H1 (cell line): ENCODE measurements at regions not wholly inside any gene's neighbourhood (a gene's known extent, or its start where the extent isn't known, plus 50 kb on each side); places are given as distances from the start of the nearest gene placed in this dataset.

Experiments
- CTCF ChIA-PET: fragments of 300-600 bp; sonication (Branson Sonifier 250); formaldehyde crosslinking; loops from one replicate; lab custom pipeline; 2021; ENCODE audit not compliant: partially characterized antibody; lab: Charles Lee
- POLR2A ChIA-PET: fragments of 300-600 bp; sonication (Branson Sonifier 250); formaldehyde crosslinking; loops from one replicate; lab custom pipeline; 2021; ENCODE audit warnings: inconsistent platforms; ENCODE audit not compliant: partially characterized antibody; lab: Charles Lee
- DNase-seq, 2 experiments: peaks; one replicate each; pipeline versions ENCODE4 v3.0.0 to v3.0.0-alpha.2; 2010 to 2022; ENCODE audit warnings: low spot score in 2 of 2, low read depth in 1 of 2, mixed read lengths in 1 of 2
- FAIRE-seq: peaks from 2 replicates; lab custom pipeline; 2011; peaks lifted over from hg19 to GRCh38; lab: Jason Lieb, UNC
- H2AFZ ChIP-seq: 2 replicates; pipeline ENCODE4 v1.8.1; 2012; ENCODE audit warnings: low read length, inconsistent platforms
- H2AK5ac ChIP-seq: 2 replicates; pipeline ENCODE4 v1.6.1; 2013; ENCODE audit warnings: low read depth, low read length
- H2BK120ac ChIP-seq: replicated peaks from 2 replicates; pipeline ENCODE3; 2013; ENCODE audit warnings: low read depth, low read length, inconsistent platforms
- H2BK12ac ChIP-seq: 2 replicates; pipeline ENCODE4 v1.6.1; 2013; ENCODE audit warnings: low read depth, low read length
- H2BK15ac ChIP-seq: 2 replicates; pipeline ENCODE4 v1.6.1; 2013; ENCODE audit warnings: low read length
- H2BK20ac ChIP-seq: 2 replicates; pipeline ENCODE4 v1.6.1; 2013; ENCODE audit warnings: low read length
- H2BK5ac ChIP-seq: 2 replicates; pipeline ENCODE4 v1.6.1; 2013; ENCODE audit warnings: low read depth, low read length
- H3K14ac ChIP-seq: 2 replicates; pipeline ENCODE4 v1.6.1; 2013; ENCODE audit warnings: inconsistent platforms; ENCODE audit not compliant: insufficient read length
- H3K18ac ChIP-seq: 2 replicates; pipeline ENCODE4 v1.6.1; 2013; ENCODE audit warnings: low read length; ENCODE audit errors: extremely low read depth
- H3K23ac ChIP-seq: 2 replicates; pipeline ENCODE4 v1.6.1; 2013; ENCODE audit warnings: inconsistent platforms; ENCODE audit not compliant: insufficient read length
- H3K23me2 ChIP-seq: 2 replicates; pipeline ENCODE4 v1.6.1; 2013; ENCODE audit warnings: low read depth, low read length
- H3K27ac ChIP-seq: 2 replicates; pipeline ENCODE4 v1.6.1; 2011; ENCODE audit warnings: low read depth, low read length, inconsistent platforms
- H3K27me3 ChIP-seq, 4 experiments: replicated peaks in 1 of 4; 1 replicate in 1 of 4; 2 replicates in 3 of 4; pipeline versions ENCODE4 v1.6.1 to v1.8.1; 2011 to 2013; ENCODE audit warnings: low read length in 3 of 4, mild to moderate bottlenecking in 3 of 4, inconsistent platforms in 2 of 4, mixed read lengths in 2 of 4, moderate library complexity in 1 of 4; ENCODE audit not compliant: control insufficient read depth in 3 of 4, insufficient read depth in 3 of 4; ENCODE audit errors: extremely low read depth in 1 of 4
- H3K36me3 ChIP-seq, 4 experiments: 2 replicates each; pipeline versions ENCODE4 v1.6.1 to v1.8.1; 2011 to 2013; ENCODE audit warnings: mild to moderate bottlenecking in 4 of 4, low read length in 3 of 4, moderate library complexity in 2 of 4, control low read depth in 1 of 4, inconsistent platforms in 1 of 4; ENCODE audit not compliant: insufficient read depth in 4 of 4, control insufficient read depth in 2 of 4
- H3K4ac ChIP-seq: replicated peaks from 2 replicates; pipeline ENCODE3; 2013; ENCODE audit warnings: low read length, low read depth, mixed read lengths, inconsistent platforms; ENCODE audit not compliant: insufficient read length
- H3K4me1 ChIP-seq, 4 experiments: replicated peaks in 1 of 4; 1 replicate in 1 of 4; 2 replicates in 3 of 4; pipeline versions ENCODE4 v1.6.1 to v1.8.1; 2011 to 2013; ENCODE audit warnings: low read length in 3 of 4, inconsistent platforms in 2 of 4, mixed read lengths in 1 of 4; ENCODE audit not compliant: insufficient read depth in 4 of 4, control insufficient read depth in 3 of 4
- H3K4me2 ChIP-seq, 2 experiments: 2 replicates each; pipeline versions ENCODE4 v1.6.1 to v1.8.1; 2011 to 2013; ENCODE audit warnings: low read depth in 2 of 2, low read length in 2 of 2, control low read depth in 1 of 2, inconsistent platforms in 1 of 2, mild to moderate bottlenecking in 1 of 2; ENCODE audit not compliant: insufficient read depth in 1 of 2
- H3K4me3 ChIP-seq, 4 experiments: fragments of 200-600, 300-600 bp in 1 of 4; sonication (generic), shearing (Covaris generic), sonication (Bioruptor Twin) in 1 of 4; 2 replicates each; pipeline versions ENCODE4 v1.5.1 to v1.8.1; 2011 to 2016; ENCODE audit warnings: low read length in 4 of 4, low read depth in 3 of 4, control low read depth in 2 of 4, inconsistent platforms in 2 of 4, mild to moderate bottlenecking in 2 of 4, mixed read lengths in 1 of 4, moderate library complexity in 1 of 4; ENCODE audit not compliant: insufficient read depth in 2 of 4; ENCODE audit errors: extremely low read depth in 1 of 4
- H3K56ac ChIP-seq: replicated peaks from 2 replicates; pipeline ENCODE3; 2013; ENCODE audit warnings: low read depth, mild to moderate bottlenecking, mixed read lengths, low read length, inconsistent platforms; ENCODE audit not compliant: insufficient read length
- H3K79me1 ChIP-seq: 2 replicates; pipeline ENCODE4 v1.6.1; 2013; ENCODE audit warnings: low read depth, low read length, control low read depth
- H3K79me2 ChIP-seq, 2 experiments: 2 replicates each; pipeline versions ENCODE4 v1.6.1 to v1.8.1; 2012 to 2013; ENCODE audit warnings: low read length in 2 of 2, mild to moderate bottlenecking in 2 of 2, inconsistent platforms in 1 of 2; ENCODE audit not compliant: insufficient read depth in 2 of 2, control insufficient read depth in 1 of 2
- H3K9ac ChIP-seq, 4 experiments: replicated peaks in 1 of 4; 1 replicate in 1 of 4; 2 replicates in 3 of 4; pipeline versions ENCODE4 v1.6.1 to v1.8.1; 2011 to 2013; ENCODE audit warnings: low read depth in 3 of 4, low read length in 3 of 4, control low read depth in 2 of 4, mild to moderate bottlenecking in 2 of 4, moderate library complexity in 2 of 4, inconsistent platforms in 1 of 4; ENCODE audit errors: extremely low read depth in 1 of 4
- H3K9me3 ChIP-seq, 2 experiments: 2 replicates each; pipeline versions ENCODE4 v1.6.1 to v1.8.1; 2012 to 2013; ENCODE audit warnings: mild to moderate bottlenecking in 2 of 2, moderate library complexity in 2 of 2, control low read depth in 1 of 2, inconsistent platforms in 1 of 2, low read depth in 1 of 2, low read length in 1 of 2, mixed read lengths in 1 of 2; ENCODE audit not compliant: insufficient read depth in 2 of 2
- H4K20me1 ChIP-seq, 2 experiments: replicated peaks in 1 of 2; 2 replicates each; pipeline versions ENCODE3 to v1.8.1; 2011 to 2013; ENCODE audit warnings: inconsistent platforms in 2 of 2, low read length in 2 of 2, mild to moderate bottlenecking in 1 of 2; ENCODE audit not compliant: insufficient read depth in 2 of 2, control insufficient read depth in 1 of 2
- H4K5ac ChIP-seq: 2 replicates; pipeline ENCODE4 v1.6.1; 2013; ENCODE audit warnings: low read length, low read depth, mixed read lengths, inconsistent platforms; ENCODE audit not compliant: insufficient read length
- H4K8ac ChIP-seq: 2 replicates; pipeline ENCODE4 v1.8.0; 2013; ENCODE audit warnings: mild to moderate bottlenecking, moderate library complexity, low read length, inconsistent platforms; ENCODE audit not compliant: insufficient read depth; ENCODE audit errors: extremely low read depth
- H4K91ac ChIP-seq: replicated peaks from 2 replicates; pipeline ENCODE3; 2013; ENCODE audit warnings: low read length, mixed read lengths, inconsistent platforms; ENCODE audit not compliant: insufficient read length
- CTCF ChIP-seq, 3 experiments: IDR thresholded peaks; 1 replicate in 2 of 3; 2 replicates in 1 of 3; pipeline versions ENCODE4 v1.5.1 to v1.6.1; 2011; ENCODE audit warnings: low read length in 3 of 3, mild to moderate bottlenecking in 3 of 3, inconsistent platforms in 2 of 3, low read depth in 1 of 3, moderate library complexity in 1 of 3; ENCODE audit not compliant: insufficient read depth in 1 of 3; ENCODE audit errors: control extremely low read depth in 1 of 3
- EZH2 ChIP-seq: fragments of 200-600 bp; sonication (generic); IDR thresholded peaks from 2 replicates; pipeline ENCODE4 v1.7.1; 2012; ENCODE audit warnings: low read depth, mild to moderate bottlenecking, moderate library complexity, low read length, inconsistent platforms; ENCODE audit not compliant: severe bottlenecking
- JUN ChIP-seq: IDR thresholded peaks from 2 replicates; pipeline ENCODE4 v1.6.1; 2011; ENCODE audit warnings: low read depth, mild to moderate bottlenecking, improper control_type of control experiment, low read length
- KDM5A ChIP-seq: fragments of 200-600 bp; IDR thresholded peaks from 2 replicates; pipeline ENCODE4 v1.7.1; 2012; ENCODE audit warnings: mild to moderate bottlenecking, low read length, inconsistent platforms, mixed read lengths
- MAFK ChIP-seq: IDR thresholded peaks from 2 replicates; pipeline ENCODE4 v1.6.1; 2012; ENCODE audit warnings: low read depth, mild to moderate bottlenecking, improper control_type of control experiment, low read length
- RAD21 ChIP-seq, 2 experiments: IDR thresholded peaks in 1 of 2; conservative IDR thresholded peaks in 1 of 2; 2 replicates each; pipeline ENCODE4 v1.6.1; 2011; ENCODE audit warnings: low read depth in 2 of 2, low read length in 2 of 2, improper control_type of control experiment in 1 of 2, inconsistent platforms in 1 of 2, mild to moderate bottlenecking in 1 of 2, moderate library complexity in 1 of 2
- RBBP5 ChIP-seq: IDR thresholded peaks from 2 replicates; pipeline ENCODE4 v1.7.1; 2012; ENCODE audit warnings: low read depth, mild to moderate bottlenecking, inconsistent platforms, low read length, moderate library complexity, borderline replicate concordance
- RFX5 ChIP-seq: IDR thresholded peaks from 2 replicates; pipeline ENCODE4 v1.6.1; 2011; ENCODE audit warnings: low read depth, low read length, improper control_type of control experiment, borderline replicate concordance
- SIX5 ChIP-seq: IDR thresholded peaks from 2 replicates; pipeline ENCODE4 v1.6.1; 2011; ENCODE audit warnings: mild to moderate bottlenecking, low read depth, low read length
- WGBS, 2 experiments: shearing (Covaris generic) in 1 of 2; methylation state at CpG; one replicate each; pipeline versions ENCODE4 v1.1.6 to v1.1.7; 2013 to 2015; ENCODE audit warnings: low lambda C conversion rate in 2 of 2, mixed read lengths in 2 of 2, inconsistent platforms in 1 of 2, low coverage in 1 of 2, missing lambda C conversion rate in 1 of 2; ENCODE audit not compliant: insufficient replicate concordance in 2 of 2, insufficient coverage in 1 of 2, insufficient read length in 1 of 2; ENCODE audit errors: extremely low coverage in 1 of 2, missing lambda C conversion rate in 1 of 2; 5-methylcytosine and 5-hydroxymethylcytosine counted together

DNA sequence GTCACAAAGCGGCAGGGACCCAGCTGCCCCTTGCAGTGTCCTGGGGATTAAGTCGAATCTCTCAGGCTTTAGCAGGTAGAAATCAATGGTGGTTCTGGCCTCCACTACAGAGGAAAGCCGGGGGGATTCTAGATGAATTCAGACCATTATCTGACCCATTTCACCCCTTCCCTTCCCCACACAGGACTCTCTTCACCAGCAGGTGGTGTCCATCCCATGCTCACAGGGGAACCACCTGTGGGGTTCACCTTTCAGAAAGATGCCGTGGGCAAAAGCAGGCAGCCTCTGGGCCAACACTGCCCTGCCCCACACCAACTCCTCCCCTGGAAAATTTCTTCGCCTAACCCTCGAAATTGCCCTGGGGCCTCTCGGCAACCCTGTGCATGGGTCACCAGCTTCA is 123.8 kb upstream of the GGTLC1 start:
- no peak for DNase-seq
- WGBS, 2 experiments: 89% methylated on average over 7 of the region's 7 CpGs; no CpG with 5 or more reads in 1 of the 2 experiments
- Histone ChIP-seq H4K5ac (no peak overlapping the region), H2AK5ac (no peak overlapping the region), H3K56ac (no peak overlapping the region), H2BK20ac (no peak overlapping the region), H3K9ac (no peak overlapping the region), H3K9me3 (no peaks in the 10 kb centered on the region), H3K23ac (no peak overlapping the region), H4K8ac (no peak overlapping the region; the same call in 1 of the 2 replicates), H3K79me2 (no peaks in the 10 kb centered on the region), H4K20me1 (no peaks in the 10 kb centered on the region), H4K91ac (no peak overlapping the region), H3K79me1 (no peaks in the 10 kb centered on the region; the same call in 1 of the 2 replicates), H2BK5ac (no peak overlapping the region), H3K4me3 (no peak overlapping the region), H2AFZ (no peak overlapping the region), H3K14ac (no peak overlapping the region), H3K4me1 (peaks cover 0 to 2% (median 0%) of the 10 kb centered on the region in 4 experiments; a peak in 1 of 7 replicates), H3K27ac (no peak overlapping the region), H3K4ac (no peak overlapping the region), H3K23me2 (no peaks in the 10 kb centered on the region)
- CTCF ChIA-PET: interaction anchor here (0.5 to 2.9 kb wide), 5 partner anchors 10 to 295 kb away, joined by 3 to 14 read pairs (median 3); no protein-coding TSS in a partner anchor
- POLR2A ChIA-PET: no interaction called here
- no peak for FAIRE-seq
- no peak for TF ChIP-seq RBBP5
- no peak for TF ChIP-seq JUN
- TF ChIP-seq MAFK: no peak
- no peak for TF ChIP-seq EZH2
- no peak for TF ChIP-seq RFX5
- no peak for TF ChIP-seq SIX5
- peak; percentile 13 to 22; a peak in 2 of 4 replicates for TF ChIP-seq RAD21 (IDR thresholded peaks at IDR 0.05 in 1 of 2, conservative IDR thresholded peaks at IDR 0.05 in 1 of 2; ENCODE audit: low read depth in 2 of 2, low read length in 2 of 2)
- peak in 2 of 3 experiments; percentile 10 to 13; a peak in 1 of 4 replicates for TF ChIP-seq CTCF (IDR thresholded peaks at IDR 0.05; ENCODE audit: control extremely low read depth in 1 of 3, insufficient read depth in 1 of 3, low read depth in 1 of 3, low read length in 3 of 3)
- no peak for TF ChIP-seq KDM5A
- TF ChIP-seq, all 59 proteins: peak for 2
- H2BK15ac ChIP-seq: no peak overlapping the region
- H2BK120ac ChIP-seq: no peak overlapping the region
- H3K4me2 ChIP-seq: no peak overlapping the region
- no peaks in the 10 kb centered on the region for H3K27me3 ChIP-seq
- no peak overlapping the region for H3K18ac ChIP-seq
- H2BK12ac ChIP-seq: no peak overlapping the region
- no peaks in the 10 kb centered on the region for H3K36me3 ChIP-seq
